ENCODE measurements at regions not wholly inside any gene's neighbourhood (a gene's known extent, or its start where the extent isn't known, plus 50 kb on each side); places are given as distances from the start of the nearest gene placed in this dataset.
"Not testable (repeated sequence)": the region's sequence is repeated elsewhere in the genome, so short reads cannot be mapped to it uniquely, and the experiment has no call there.

GRCh38 chr20:57109571-57109953, 156.9 kb downstream of the BMP7 start:
- Mint-ChIP-seq H3K36me3 (ENCODE audit: low read depth) (no peaks in the 10 kb centered on the region), H3K9me3 (no peaks in the 10 kb centered on the region), H3K4me3 (no peak overlapping the region), H3K27ac (no peak overlapping the region), H3K27me3 (peaks cover 19% of the 10 kb centered on the region), H3K4me1 (ENCODE audit: low read depth) (no peaks in the 10 kb centered on the region)
- ATAC-seq (ENCODE audit: poor library complexity) (no peak), DNase-seq (no peak)
- no peak overlapping the region for H3K4me3 ChIP-seq (ENCODE audit: low read length)
- intact Hi-C loops (cut with DNase I, micrococcal nuclease), result no loop called here
- peaks cover 0 to 2% of the 10 kb centered on the region in 2 experiments for H3K27me3 ChIP-seq (ENCODE audit: control insufficient read depth in 1 of 2, insufficient read depth in 2 of 2, low read length in 2 of 2)
- H3K9me3 ChIP-seq (ENCODE audit: control insufficient read depth in 1 of 2, insufficient read depth in 1 of 2, low read length in 2 of 2), result peaks cover 0 to 23% of the 10 kb centered on the region in 2 experiments
- POLR2A ChIA-PET, result no interaction called here
- H3K27ac ChIP-seq (ENCODE audit: low read depth in 1 of 2, low read length in 2 of 2), result no peak overlapping the region
- TF ChIP-seq, protein P1, sequence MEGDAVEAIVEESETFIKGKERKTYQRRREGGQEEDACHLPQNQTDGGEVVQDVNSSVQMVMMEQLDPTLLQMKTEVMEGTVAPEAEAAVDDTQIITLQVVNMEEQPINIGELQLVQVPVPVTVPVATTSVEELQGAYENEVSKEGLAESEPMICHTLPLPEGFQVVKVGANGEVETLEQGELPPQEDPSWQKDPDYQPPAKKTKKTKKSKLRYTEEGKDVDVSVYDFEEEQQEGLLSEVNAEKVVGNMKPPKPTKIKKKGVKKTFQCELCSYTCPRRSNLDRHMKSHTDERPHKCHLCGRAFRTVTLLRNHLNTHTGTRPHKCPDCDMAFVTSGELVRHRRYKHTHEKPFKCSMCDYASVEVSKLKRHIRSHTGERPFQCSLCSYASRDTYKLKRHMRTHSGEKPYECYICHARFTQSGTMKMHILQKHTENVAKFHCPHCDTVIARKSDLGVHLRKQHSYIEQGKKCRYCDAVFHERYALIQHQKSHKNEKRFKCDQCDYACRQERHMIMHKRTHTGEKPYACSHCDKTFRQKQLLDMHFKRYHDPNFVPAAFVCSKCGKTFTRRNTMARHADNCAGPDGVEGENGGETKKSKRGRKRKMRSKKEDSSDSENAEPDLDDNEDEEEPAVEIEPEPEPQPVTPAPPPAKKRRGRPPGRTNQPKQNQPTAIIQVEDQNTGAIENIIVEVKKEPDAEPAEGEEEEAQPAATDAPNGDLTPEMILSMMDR (IDR thresholded peaks at IDR 0.05), result no peak
- no peaks in the 10 kb centered on the region for H3K36me3 ChIP-seq (ENCODE audit: insufficient read depth, low read length)
- no peaks in the 10 kb centered on the region for H3K4me1 ChIP-seq (ENCODE audit: insufficient read depth, low read length)
- CTCF ChIA-PET, result no interaction called here

GRCh38 chr20:57110121-57111027, 156.1 kb downstream of the BMP7 start:
- H3K9me3 ChIP-seq (ENCODE audit: control insufficient read depth in 1 of 2, insufficient read depth in 1 of 2, low read length in 2 of 2), result peaks cover 0 to 31% of the 10 kb centered on the region in 2 experiments
- POLR2A ChIA-PET; H3K27ac Mint-ChIP-seq; H3K4me3 Mint-ChIP-seq; H3K27ac ChIP-seq (ENCODE audit: low read depth in 1 of 2, low read length in 2 of 2); DNase-seq; H3K27me3 ChIP-seq (ENCODE audit: control insufficient read depth in 1 of 2, insufficient read depth in 2 of 2, low read length in 2 of 2); H3K9me3 Mint-ChIP-seq; H3K4me3 ChIP-seq (ENCODE audit: low read length); H3K36me3 Mint-ChIP-seq (ENCODE audit: low read depth); intact Hi-C loops (cut with DNase I, micrococcal nuclease); H3K4me1 ChIP-seq (ENCODE audit: insufficient read depth, low read length); H3K4me1 Mint-ChIP-seq (ENCODE audit: low read depth); H3K36me3 ChIP-seq (ENCODE audit: insufficient read depth, low read length); ATAC-seq (ENCODE audit: poor library complexity); CTCF ChIA-PET: not testable (repeated sequence)
- H3K27me3 Mint-ChIP-seq, result peaks cover 19% of the 10 kb centered on the region

GRCh38 chr20:57111028-57111373, 155.4 kb downstream of the BMP7 start:
- H3K4me1 ChIP-seq (ENCODE audit: insufficient read depth, low read length), result no peaks in the 10 kb centered on the region
- H3K36me3 Mint-ChIP-seq (ENCODE audit: low read depth), result no peaks in the 10 kb centered on the region
- ATAC-seq (ENCODE audit: poor library complexity) (no peak), DNase-seq (no peak)
- H3K36me3 ChIP-seq (ENCODE audit: insufficient read depth, low read length), result no peaks in the 10 kb centered on the region
- no peak overlapping the region for H3K4me3 ChIP-seq (ENCODE audit: low read length)
- H3K27ac Mint-ChIP-seq, result no peak overlapping the region
- H3K27ac ChIP-seq (ENCODE audit: low read depth in 1 of 2, low read length in 2 of 2), result no peak overlapping the region
- H3K4me3 Mint-ChIP-seq, result no peak overlapping the region
- H3K4me1 Mint-ChIP-seq (ENCODE audit: low read depth), result no peaks in the 10 kb centered on the region
- intact Hi-C loops (cut with DNase I, micrococcal nuclease), result no loop called here
- TF ChIP-seq, protein P1 (IDR thresholded peaks at IDR 0.05), result no peak
- peaks cover 18% of the 10 kb centered on the region for H3K27me3 Mint-ChIP-seq
- POLR2A ChIA-PET, result no interaction called here
- H3K9me3 Mint-ChIP-seq, result no peaks in the 10 kb centered on the region
- peaks cover 0 to 31% of the 10 kb centered on the region in 2 experiments for H3K9me3 ChIP-seq (ENCODE audit: control insufficient read depth in 1 of 2, insufficient read depth in 1 of 2, low read length in 2 of 2)
- peaks cover 0 to 2% of the 10 kb centered on the region in 2 experiments for H3K27me3 ChIP-seq (ENCODE audit: control insufficient read depth in 1 of 2, insufficient read depth in 2 of 2, low read length in 2 of 2)
- CTCF ChIA-PET, result no interaction called here

- Mint-ChIP-seq H3K4me3 (no peak overlapping the region), H3K9me3 (no peaks in the 10 kb centered on the region), H3K27ac (no peak overlapping the region), H3K4me1 (ENCODE audit: low read depth) (no peaks in the 10 kb centered on the region), H3K36me3 (ENCODE audit: low read depth) (no peaks in the 10 kb centered on the region), H3K27me3 (peaks cover 10% of the 10 kb centered on the region)
- ChIA-PET CTCF (no interaction called here), POLR2A (no interaction called here)
- intact Hi-C loops (cut with DNase I, micrococcal nuclease), result no loop called here
- H3K9me3 ChIP-seq (ENCODE audit: control insufficient read depth in 1 of 2, insufficient read depth in 1 of 2, low read length in 2 of 2), result peaks cover 0 to 31% of the 10 kb centered on the region in 2 experiments
- ATAC-seq (ENCODE audit: poor library complexity) (no peak), DNase-seq (no peak)
- H3K36me3 ChIP-seq (ENCODE audit: insufficient read depth, low read length), result no peaks in the 10 kb centered on the region
- H3K27me3 ChIP-seq (ENCODE audit: control insufficient read depth in 1 of 2, insufficient read depth in 2 of 2, low read length in 2 of 2), result peaks cover 0 to 2% of the 10 kb centered on the region in 2 experiments
- H3K4me1 ChIP-seq (ENCODE audit: insufficient read depth, low read length), result no peaks in the 10 kb centered on the region
- no peak overlapping the region for H3K27ac ChIP-seq (ENCODE audit: low read depth in 1 of 2, low read length in 2 of 2)
- TF ChIP-seq, protein P1 (IDR thresholded peaks at IDR 0.05), result no peak
- H3K4me3 ChIP-seq (ENCODE audit: low read length), result no peak overlapping the region
These were observed 154.0 kb downstream of the BMP7 start for GRCh38 chr20:57112448-57112847.

All from CD4-positive, alpha-beta T cell (primary cell).